Heart left ventricle (tissue), 16 donors: ENCODE measurements at regions not wholly inside any gene's neighbourhood (a gene's known extent, or its start where the extent isn't known, plus 50 kb on each side); places are given as distances from the start of the nearest gene placed in this dataset.
A peak's percentile ranks its signal among the peaks of the same experiment; 100 is the strongest.

Experiments used
- ATAC-seq, 4 donors: fragments of 200-7000 bp; cut with Tn5 transposase; one replicate each; pipeline ENCODE4 v1.9.1; 2020 to 2022; ENCODE audit warnings: moderate library complexity in 4 of 4, mild to moderate bottlenecking in 3 of 4, moderate number of reproducible peaks in 1 of 4
- DNase-seq, 5 donors: peaks; one replicate each; pipeline ENCODE4 v3.0.0-alpha.2; 2020
- H3K27ac ChIP-seq, 12 donors: fragments of 200-600 bp; sonication (generic) in 4 of 12; one replicate each; pipeline versions ENCODE4 v1.5.0 to v1.8.0; 2016 to 2022; ENCODE audit warnings: mild to moderate bottlenecking in 2 of 12
- H3K27me3 ChIP-seq, 9 donors: fragments of 200-600 bp; sonication (generic) in 2 of 9; one replicate each; pipeline versions ENCODE4 v1.5.1 to v1.8.0; 2016 to 2022; ENCODE audit warnings: mild to moderate bottlenecking in 3 of 9
- H3K36me3 ChIP-seq, 9 donors: fragments of 200-600 bp; sonication (generic) in 2 of 9; one replicate each; pipeline versions ENCODE4 v1.5.0 to v1.8.0; 2018 to 2022; ENCODE audit warnings: mild to moderate bottlenecking in 2 of 9
- H3K4me1 ChIP-seq, 12 donors: fragments of 200-600 bp; sonication (generic) in 4 of 12; one replicate each; pipeline versions ENCODE4 v1.5.0 to v1.8.0; 2016 to 2022; ENCODE audit warnings: mild to moderate bottlenecking in 3 of 12
- H3K4me3 ChIP-seq, 12 donors: fragments of 200-600 bp; sonication (generic) in 4 of 12; one replicate each; pipeline versions ENCODE4 v1.5.0 to v1.8.0; 2017 to 2022; ENCODE audit warnings: mild to moderate bottlenecking in 9 of 12, moderate library complexity in 4 of 12
- H3K9me3 ChIP-seq, 12 donors: fragments of 200-600 bp; sonication (generic) in 4 of 12; one replicate each; pipeline versions ENCODE4 v1.5.0 to v1.8.0; 2016 to 2022; ENCODE audit warnings: mild to moderate bottlenecking in 1 of 12
- CTCF ChIP-seq, 12 donors: fragments of 200-600 bp; sonication (generic) in 4 of 12; IDR thresholded peaks; one replicate each; pipeline versions ENCODE4 v1.5.0 to v1.8.0; 2018 to 2022; ENCODE audit warnings: antibody characterized with exemption in 12 of 12, mild to moderate bottlenecking in 5 of 12
- POLR2A ChIP-seq, 2 donors: fragments of 450-650 bp; IDR thresholded peaks; one replicate each; pipeline ENCODE4 v1.6.1; 2017; ENCODE audit warnings: antibody characterized with exemption in 2 of 2, mild to moderate bottlenecking in 2 of 2, moderate library complexity in 2 of 2
- WGBS, 4 donors: extraction: QIAGEN DNeasy Blood & Tissue Kit in 2 of 4; methylation state at CpG; one replicate each; pipeline versions ENCODE4 v1.1.5 to v1.1.7; 2013 to 2018; 5-methylcytosine and 5-hydroxymethylcytosine counted together
- intact Hi-C, 10 donors: fragments of 100-400 bp; cut with DNase I; formaldehyde crosslinking; loops; one replicate each; pipeline versions ENCODE4 v1.11.1 to v1.14.2; 2022
- donor health status: ischemic (EF 13 %, LVEDD 7.1; RV severe dilation, severe dysfunction).
- donor health status: healthy with polysubstance abuse.
- donor health status: DM: no; HTN: yes; CAD: no.
- donor health status: DM: no; HTN: no; CAD: no.
- donor health status: ischemic (EF 25% LVEDD 6.9; RV normal size, moderate dysfunction).
- donor health status: ischemic (EF 25% LVEDD 5.7; RV mildly dilated, moderate dysfunction).
- donor health status: healthy.
- donor health status: DM: yes; HTN: yes; CAD: no.
- donor health status: ischemic (EF 35%, LVEDD 5.7; RV mildly dilated, moderate dysfunction).
- donor health status: nonischemic (EF 11% LVEDD 7.7; RV severe dilation, severe dysfunction).
- donor health status: DM: yes; HTN: yes; CAD: no.
- donor health status: PGD.
- donor health status: ischemic (EF 29% LVEDD 5.4; RV normal size, mild dysfunction).
- donor health status: nonischemic (EF 23%, LVEDD 6.1; RV moderate dilation, normal function).

- intact Hi-C loops, result no loop called here
- Histone ChIP-seq H3K9me3 (no peaks in the 10 kb centered on the region), H3K4me1 (peaks cover 0 to 9% (median 0%) of the 10 kb centered on the region in 12 donors), H3K4me3 (no peak overlapping the region), H3K27me3 (no peaks in the 10 kb centered on the region), H3K36me3 (no peaks in the 10 kb centered on the region), H3K27ac (no peak overlapping the region)
- TF ChIP-seq CTCF (IDR thresholded peaks at IDR 0.05) (no peak), POLR2A (IDR thresholded peaks at IDR 0.05) (no peak)
- WGBS, 4 donors, result 69 to 85% (median 76%) methylated on average over 3 of the region's 3 CpGs
- no peak for DNase-seq
- no peak for ATAC-seq
Measured at GRCh38 chr4:121455285-121455684, 74.5 kb upstream of the QRFPR start.

- Histone ChIP-seq H3K27me3 (no peaks in the 10 kb centered on the region), H3K27ac (no peak overlapping the region), H3K4me1 (peaks cover 0 to 9% (median 0%) of the 10 kb centered on the region in 12 donors), H3K9me3 (no peaks in the 10 kb centered on the region), H3K36me3 (no peaks in the 10 kb centered on the region), H3K4me3 (no peak overlapping the region)
- DNase-seq (no peak), ATAC-seq (peak in 1 of 4 donors; percentile 28)
- 30 to 38% (median 32%) methylated on average over 2 of the region's 2 CpGs for WGBS, 4 donors
- intact Hi-C loops, result no loop called here
- TF ChIP-seq CTCF (IDR thresholded peaks at IDR 0.05) (no peak), POLR2A (IDR thresholded peaks at IDR 0.05) (no peak)
Measured at GRCh38 chr4:121454251-121454979, 73.6 kb upstream of the QRFPR start.

GRCh38 chr4:121451310-121451709 is 70.5 kb upstream of the QRFPR start:
- H3K4me3 ChIP-seq, result no peak overlapping the region
- no peaks in the 10 kb centered on the region for H3K9me3 ChIP-seq
- DNase-seq, result no peak
- H3K27ac ChIP-seq, result no peak overlapping the region
- TF ChIP-seq POLR2A (IDR thresholded peaks at IDR 0.05) (no peak), CTCF (IDR thresholded peaks at IDR 0.05) (no peak)
- peaks cover 0 to 9% (median 0%) of the 10 kb centered on the region in 12 donors for H3K4me1 ChIP-seq
- no peaks in the 10 kb centered on the region for H3K27me3 ChIP-seq
- intact Hi-C loops, result no loop called here
- 78 to 94% (median 92%) methylated on average over 1 of the region's 1 CpG for WGBS, 4 donors
- no peak for ATAC-seq
- no peaks in the 10 kb centered on the region for H3K36me3 ChIP-seq

- Histone ChIP-seq H3K36me3 (no peaks in the 10 kb centered on the region), H3K4me3 (no peak overlapping the region), H3K9me3 (peaks cover 0 to 3% (median 0%) of the 10 kb centered on the region in 12 donors), H3K4me1 (peaks cover 0 to 6% (median 0%) of the 10 kb centered on the region in 12 donors), H3K27me3 (no peaks in the 10 kb centered on the region), H3K27ac (no peak overlapping the region)
- no peak for TF ChIP-seq POLR2A (IDR thresholded peaks at IDR 0.05)
- no peak for TF ChIP-seq CTCF (IDR thresholded peaks at IDR 0.05)
- WGBS, 4 donors, result 91 to 95% (median 93%) methylated on average over 1 of the region's 1 CpG
- ATAC-seq (no peak), DNase-seq (no peak)
- intact Hi-C loops, result no loop called here
Measured at GRCh38 chr4:121449416-121449815, 68.6 kb upstream of the QRFPR start.
